GM12872 (cell line): ENCODE measurements at regions not wholly inside any gene's neighbourhood (a gene's known extent, or its start where the extent isn't known, plus 50 kb on each side); places are given as distances from the start of the nearest gene placed in this dataset.

Source experiments
- CTCF ChIP-seq: IDR thresholded peaks from 3 replicates; pipeline ENCODE4 v1.5.1; 2011; ENCODE audit warnings: low read depth, mild to moderate bottlenecking, low read length, moderate library complexity; ENCODE audit not compliant: insufficient read depth

GRCh38 chr1:31509124-31510072 lies 66.9 kb upstream of the TINAGL1 start:
- TF ChIP-seq CTCF, result no peak

- no peak for TF ChIP-seq CTCF
Observed at GRCh38 chr1:31510304-31510703, 66.0 kb upstream of the TINAGL1 start.

- no peak for TF ChIP-seq CTCF
Observed at GRCh38 chr1:31510853-31511789, 65.2 kb upstream of the TINAGL1 start.

- TF ChIP-seq CTCF, result no peak
Observed at GRCh38 chr1:31511848-31512615, 64.3 kb upstream of the TINAGL1 start.

GRCh38 chr1:31514117-31514516 lies 62.2 kb upstream of the TINAGL1 start:
- TF ChIP-seq CTCF, result no peak

- no peak for TF ChIP-seq CTCF
Observed at GRCh38 chr1:31515056-31515775, 61.1 kb upstream of the TINAGL1 start.
